OCI-LY3 (cell line): ENCODE measurements at regions not wholly inside any gene's neighbourhood (a gene's known extent, or its start where the extent isn't known, plus 50 kb on each side); places are given as distances from the start of the nearest gene placed in this dataset.

Experiments
- H2AFZ ChIP-seq: fragments of 200-600, 300-600 bp; shearing (Covaris generic); 2 replicates; pipeline ENCODE4 v1.6.0; 2014; ENCODE audit warnings: antibody characterized with exemption, low read depth, low read length
- H3K27ac ChIP-seq: fragments of 200-600, 300-600 bp; sonication (generic); 2 replicates; pipeline ENCODE4 v1.5.1; 2014; ENCODE audit warnings: mild to moderate bottlenecking, low read length, moderate library complexity, mixed read lengths
- H3K27me3 ChIP-seq: fragments of 200-600, 300-600 bp; sonication (generic); 2 replicates; pipeline ENCODE4 v1.6.1; 2014; ENCODE audit warnings: low read depth, low read length, mixed read lengths
- H3K36me3 ChIP-seq: fragments of 200-600, 300-600 bp; sonication (generic); replicated peaks from 2 replicates; pipeline ENCODE3; 2014; ENCODE audit warnings: low read depth, low read length, mixed read lengths
- H3K4me1 ChIP-seq: fragments of 300-600, 200-600 bp; sonication (generic); 2 replicates; pipeline ENCODE4 v1.6.1; 2014; ENCODE audit warnings: low read length, mixed read lengths
- H3K4me2 ChIP-seq: fragments of 200-600, 300-600 bp; sonication (generic); 2 replicates; pipeline ENCODE4 v1.6.1; 2014; ENCODE audit warnings: low read length, mixed read lengths
- H3K4me3 ChIP-seq: fragments of 300-600, 200-600 bp; sonication (generic); 2 replicates; pipeline ENCODE4 v1.5.1; 2014; ENCODE audit warnings: antibody characterized with exemption, mild to moderate bottlenecking, low read length, moderate library complexity
- H3K79me2 ChIP-seq: fragments of 300-600, 200-600 bp; shearing (Covaris generic); 2 replicates; pipeline ENCODE4 v1.6.1; 2014; ENCODE audit warnings: mild to moderate bottlenecking, low read length, mixed read lengths
- H3K9ac ChIP-seq: fragments of 300-600, 200-600 bp; shearing (Covaris generic); 2 replicates; pipeline ENCODE4 v1.6.0; 2014; ENCODE audit warnings: mild to moderate bottlenecking, low read length, moderate library complexity
- H3K9me3 ChIP-seq: fragments of 200-600, 300-600 bp; shearing (Covaris generic); 2 replicates; pipeline ENCODE4 v1.6.1; 2014; ENCODE audit warnings: low read length, mixed read lengths; ENCODE audit not compliant: insufficient read depth
- H4K20me1 ChIP-seq: fragments of 200-600, 300-600 bp; sonication (generic); 2 replicates; pipeline ENCODE4 v1.6.1; 2016; ENCODE audit warnings: low read length, mixed read lengths; ENCODE audit not compliant: insufficient read depth
- CTCF ChIP-seq: fragments of 200-600, 300-600 bp; sonication (generic); IDR thresholded peaks from 2 replicates; pipeline ENCODE4 v1.5.1; 2014; ENCODE audit warnings: antibody characterized with exemption, low read length, low read depth
- EZH2phosphoT487 ChIP-seq: fragments of 200-600 bp; shearing (Covaris generic); IDR thresholded peaks from 2 replicates; pipeline ENCODE4 v1.6.1; 2018; ENCODE audit warnings: antibody characterized with exemption, mixed run types, low read depth

- Histone ChIP-seq H3K79me2 (no peaks in the 10 kb centered on the region), H3K4me1 (no peaks in the 10 kb centered on the region), H3K27ac (no peak overlapping the region), H3K9ac (no peak overlapping the region), H3K9me3 (peaks cover 3% of the 10 kb centered on the region; the same call in 1 of the 2 replicates), H3K4me3 (no peak overlapping the region), H4K20me1 (no peaks in the 10 kb centered on the region), H2AFZ (no peak overlapping the region), H3K36me3 (no peaks in the 10 kb centered on the region), H3K27me3 (no peaks in the 10 kb centered on the region), H3K4me2 (no peak overlapping the region)
- no peak for TF ChIP-seq CTCF
- no peak for TF ChIP-seq EZH2phosphoT487
These were observed 89.2 kb upstream of the ARGLU1 start for GRCh38 chr13:106657104-106657503.

- H3K36me3 ChIP-seq = no peaks in the 10 kb centered on the region
- H3K79me2 ChIP-seq = no peaks in the 10 kb centered on the region
These were observed 88.2 kb upstream of the ARGLU1 start for GRCh38 chr13:106656186-106656585.

GRCh38 chr13:106651442-106651841, 83.5 kb upstream of the ARGLU1 start:
- no peak overlapping the region for H3K4me3 ChIP-seq
- no peaks in the 10 kb centered on the region for H3K79me2 ChIP-seq
- H3K4me2 ChIP-seq = no peak overlapping the region
- no peak overlapping the region for H3K9ac ChIP-seq
- H3K27me3 ChIP-seq = no peaks in the 10 kb centered on the region
- TF ChIP-seq CTCF (no peak), EZH2phosphoT487 (no peak)
- no peaks in the 10 kb centered on the region for H3K9me3 ChIP-seq
- no peaks in the 10 kb centered on the region for H3K4me1 ChIP-seq
- no peak overlapping the region for H2AFZ ChIP-seq
- no peaks in the 10 kb centered on the region for H4K20me1 ChIP-seq
- H3K36me3 ChIP-seq = no peaks in the 10 kb centered on the region
- H3K27ac ChIP-seq = no peak overlapping the region

More at GRCh38 chr13:106656186-106656585, 88.2 kb upstream of the ARGLU1 start:
- H3K9me3 ChIP-seq = peaks cover 3% of the 10 kb centered on the region; the same call in 1 of the 2 replicates
- no peak for TF ChIP-seq EZH2phosphoT487
- TF ChIP-seq CTCF = no peak
- no peaks in the 10 kb centered on the region for H4K20me1 ChIP-seq
- no peak overlapping the region for H3K27ac ChIP-seq
- no peak overlapping the region for H3K4me2 ChIP-seq
- no peaks in the 10 kb centered on the region for H3K4me1 ChIP-seq
- no peak overlapping the region for H3K9ac ChIP-seq
- no peaks in the 10 kb centered on the region for H3K27me3 ChIP-seq
- H2AFZ ChIP-seq = no peak overlapping the region
- H3K4me3 ChIP-seq = no peak overlapping the region

- Histone ChIP-seq H3K4me1 (no peaks in the 10 kb centered on the region), H3K36me3 (no peaks in the 10 kb centered on the region), H3K9ac (no peak overlapping the region), H4K20me1 (no peaks in the 10 kb centered on the region), H2AFZ (no peak overlapping the region), H3K27me3 (no peaks in the 10 kb centered on the region), H3K4me3 (no peak overlapping the region), H3K79me2 (no peaks in the 10 kb centered on the region), H3K9me3 (no peaks in the 10 kb centered on the region), H3K4me2 (no peak overlapping the region), H3K27ac (no peak overlapping the region)
- no peak for TF ChIP-seq EZH2phosphoT487
These were observed 82.8 kb upstream of the ARGLU1 start for GRCh38 chr13:106650690-106651205.

- Histone ChIP-seq H3K4me3 (no peak overlapping the region), H3K4me1 (no peaks in the 10 kb centered on the region), H3K9ac (no peak overlapping the region)
These were observed 81.6 kb upstream of the ARGLU1 start for GRCh38 chr13:106649495-106649894.

More at GRCh38 chr13:106649495-106649894, 81.6 kb upstream of the ARGLU1 start:
- Histone ChIP-seq H3K79me2 (no peaks in the 10 kb centered on the region), H3K27me3 (no peaks in the 10 kb centered on the region), H3K27ac (no peak overlapping the region), H3K9me3 (no peaks in the 10 kb centered on the region), H3K36me3 (no peaks in the 10 kb centered on the region), H4K20me1 (no peaks in the 10 kb centered on the region), H2AFZ (no peak overlapping the region), H3K4me2 (no peak overlapping the region)
- TF ChIP-seq CTCF (no peak), EZH2phosphoT487 (no peak)
